Astrocyte of the spinal cord (primary cell): ENCODE measurements at regions not wholly inside any gene's neighbourhood (a gene's known extent, or its start where the extent isn't known, plus 50 kb on each side); places are given as distances from the start of the nearest gene placed in this dataset.

ENCODE experiments used
- DNase-seq: peaks from one replicate; pipeline ENCODE4 v3.0.0; 2011; ENCODE audit warnings: low read depth, low spot score
- H3K4me3 ChIP-seq: 2 replicates; pipeline ENCODE4 v1.5.1; 2011; ENCODE audit warnings: low read depth, mild to moderate bottlenecking, low read length, moderate library complexity
- in situ Hi-C: cut with HindIII; loops from 2 replicates; pipeline ENCODE4 v1.10.0; 2017; ENCODE audit warnings: low sequenced_read_pairs
- TF ChIP-seq, protein P1 (sequence below): IDR thresholded peaks from 2 replicates; pipeline ENCODE4 v1.5.1; 2012; ENCODE audit warnings: low read depth, mild to moderate bottlenecking, low read length, inconsistent platforms

DNA sequence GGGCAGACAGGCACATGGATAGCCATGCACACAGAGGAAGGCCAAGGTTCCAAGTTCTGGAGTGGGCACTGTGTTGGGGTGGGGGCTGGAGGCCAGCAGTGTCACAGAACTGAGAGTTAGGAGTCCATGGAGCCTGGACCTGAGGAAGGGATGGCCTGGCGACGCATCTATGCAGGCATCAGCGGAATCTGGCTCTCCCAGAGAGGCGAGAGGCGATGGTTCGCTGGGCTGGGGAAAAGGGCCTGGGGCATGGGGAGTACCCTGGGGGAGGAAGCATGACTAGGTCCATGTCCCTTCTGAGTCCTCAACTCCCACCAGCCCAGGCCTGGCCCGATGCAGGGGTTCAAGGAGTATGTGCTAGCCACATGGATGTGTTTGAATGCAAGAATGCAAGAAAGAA lies 192.8 kb upstream of the LINGO1 start:
- no peak overlapping the region for H3K4me3 ChIP-seq
- in situ Hi-C loops: no loop called here
- DNase-seq: no peak
- TF ChIP-seq, protein P1, sequence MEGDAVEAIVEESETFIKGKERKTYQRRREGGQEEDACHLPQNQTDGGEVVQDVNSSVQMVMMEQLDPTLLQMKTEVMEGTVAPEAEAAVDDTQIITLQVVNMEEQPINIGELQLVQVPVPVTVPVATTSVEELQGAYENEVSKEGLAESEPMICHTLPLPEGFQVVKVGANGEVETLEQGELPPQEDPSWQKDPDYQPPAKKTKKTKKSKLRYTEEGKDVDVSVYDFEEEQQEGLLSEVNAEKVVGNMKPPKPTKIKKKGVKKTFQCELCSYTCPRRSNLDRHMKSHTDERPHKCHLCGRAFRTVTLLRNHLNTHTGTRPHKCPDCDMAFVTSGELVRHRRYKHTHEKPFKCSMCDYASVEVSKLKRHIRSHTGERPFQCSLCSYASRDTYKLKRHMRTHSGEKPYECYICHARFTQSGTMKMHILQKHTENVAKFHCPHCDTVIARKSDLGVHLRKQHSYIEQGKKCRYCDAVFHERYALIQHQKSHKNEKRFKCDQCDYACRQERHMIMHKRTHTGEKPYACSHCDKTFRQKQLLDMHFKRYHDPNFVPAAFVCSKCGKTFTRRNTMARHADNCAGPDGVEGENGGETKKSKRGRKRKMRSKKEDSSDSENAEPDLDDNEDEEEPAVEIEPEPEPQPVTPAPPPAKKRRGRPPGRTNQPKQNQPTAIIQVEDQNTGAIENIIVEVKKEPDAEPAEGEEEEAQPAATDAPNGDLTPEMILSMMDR: no peak

DNA sequence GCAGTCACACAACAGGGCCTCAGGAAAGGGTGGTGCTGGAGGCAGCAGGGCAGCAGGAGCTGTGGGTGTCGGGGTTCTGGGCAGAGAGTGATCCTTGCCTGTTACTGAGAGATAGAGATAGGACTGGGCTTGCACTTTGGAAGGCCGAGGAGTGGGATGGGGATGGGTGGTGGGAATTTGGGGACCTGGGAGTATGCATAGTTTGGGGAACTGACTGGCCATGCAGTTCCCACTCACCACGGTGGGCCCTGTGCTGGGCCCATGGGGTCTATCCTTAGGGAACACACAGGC lies 192.5 kb upstream of the LINGO1 start:
- no peak overlapping the region for H3K4me3 ChIP-seq
- in situ Hi-C loops: no loop called here
- TF ChIP-seq, protein P1: no peak
- no peak for DNase-seq

DNA sequence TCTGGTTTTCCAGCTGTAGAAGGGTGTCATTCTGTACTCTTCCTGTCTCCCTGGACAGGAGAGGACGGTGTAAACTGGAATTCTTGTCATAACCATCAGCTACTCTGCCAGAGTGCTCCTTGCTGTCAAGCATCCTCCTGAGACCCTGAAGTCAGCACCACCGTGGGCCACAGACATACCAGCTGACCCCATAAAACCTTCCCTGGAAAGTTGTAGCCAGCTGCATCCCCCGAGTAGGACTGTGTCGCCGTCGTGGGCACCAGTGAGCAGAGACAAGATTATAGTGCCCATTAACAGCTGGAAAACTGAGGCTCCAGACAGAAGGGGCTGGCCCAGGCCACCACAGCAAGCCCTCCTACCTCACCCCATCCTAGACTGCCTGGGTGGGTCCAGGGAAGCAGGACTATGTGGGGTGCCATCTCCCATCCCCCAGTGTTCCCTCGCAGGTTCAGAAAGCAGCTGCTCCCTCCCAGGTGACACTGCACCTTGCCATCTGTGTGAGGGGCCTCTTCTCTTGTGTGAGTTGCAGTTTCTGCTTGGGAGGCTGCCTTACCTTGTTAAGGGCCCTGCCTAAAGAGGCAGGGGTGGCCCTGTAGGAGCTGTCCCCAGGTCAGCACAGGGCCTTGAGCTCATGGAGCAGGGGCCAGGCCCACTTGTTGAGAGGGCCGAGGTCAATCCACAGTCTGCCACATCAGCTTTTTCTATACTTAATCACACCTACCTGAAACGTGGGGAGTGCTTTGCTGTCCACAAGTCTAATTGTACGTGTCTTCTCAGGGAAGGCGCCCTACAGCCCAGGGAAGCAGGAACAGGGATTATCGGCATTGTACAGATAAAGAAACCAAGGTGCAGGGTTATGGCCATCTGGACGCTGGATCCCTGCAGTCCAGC lies 191.9 kb upstream of the LINGO1 start:
- TF ChIP-seq, protein P1: no peak
- no peak overlapping the region for H3K4me3 ChIP-seq
- in situ Hi-C loops: no loop called here
- no peak for DNase-seq

DNA sequence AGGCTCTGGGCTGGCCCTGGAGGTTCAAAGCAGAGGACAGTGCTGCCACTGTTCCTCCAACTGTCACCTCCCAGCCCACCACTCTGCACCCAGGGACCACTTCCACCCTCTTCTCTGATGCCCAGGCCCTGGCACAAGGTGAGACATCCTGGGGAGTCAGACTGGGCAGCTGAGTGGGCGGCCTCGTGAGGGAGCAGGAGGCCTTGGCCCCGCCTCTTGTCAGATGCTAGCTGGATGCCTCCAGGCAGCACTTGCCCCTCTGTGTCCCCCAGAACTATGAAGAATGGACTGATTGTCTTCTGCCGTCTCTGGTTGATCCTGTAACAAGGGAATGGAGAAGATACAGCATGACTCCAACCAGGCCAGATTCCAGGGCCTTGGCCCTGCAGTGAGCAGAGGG lies 191.0 kb upstream of the LINGO1 start:
- no peak for DNase-seq
- TF ChIP-seq, protein P1: no peak
- H3K4me3 ChIP-seq: no peak overlapping the region
- in situ Hi-C loops: no loop called here

DNA sequence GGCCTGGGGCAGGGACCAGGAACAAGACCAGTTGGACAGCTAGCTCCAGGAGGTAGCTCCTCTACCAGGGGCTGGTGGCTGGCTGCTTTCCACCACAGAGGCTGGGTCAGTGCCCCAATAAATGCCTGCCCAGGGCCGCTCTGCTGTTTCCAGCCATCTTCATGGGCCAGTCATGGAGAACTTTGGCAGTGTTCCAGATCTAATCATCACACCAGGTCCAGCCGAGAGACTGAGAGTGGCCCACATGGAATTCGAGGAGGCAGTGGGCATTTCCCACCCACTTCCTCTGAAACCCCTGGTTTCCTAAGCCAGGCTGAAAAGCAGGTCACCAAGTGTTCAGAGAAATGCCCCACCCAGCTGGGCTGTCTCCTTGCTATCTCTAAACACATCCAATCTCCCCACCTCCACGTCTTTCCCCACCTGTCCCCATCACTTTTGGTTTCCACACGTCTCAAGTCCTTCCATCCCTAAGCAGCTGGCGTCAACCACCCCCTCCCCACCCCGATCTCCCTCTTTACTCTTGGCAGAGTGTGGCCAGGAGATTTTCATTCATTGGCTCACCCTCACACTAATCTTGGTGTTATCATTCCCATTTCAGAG lies 190.0 kb upstream of the LINGO1 start:
- TF ChIP-seq, protein P1: no peak
- DNase-seq: no peak
- no peak overlapping the region for H3K4me3 ChIP-seq
- in situ Hi-C loops: no loop called here

DNA sequence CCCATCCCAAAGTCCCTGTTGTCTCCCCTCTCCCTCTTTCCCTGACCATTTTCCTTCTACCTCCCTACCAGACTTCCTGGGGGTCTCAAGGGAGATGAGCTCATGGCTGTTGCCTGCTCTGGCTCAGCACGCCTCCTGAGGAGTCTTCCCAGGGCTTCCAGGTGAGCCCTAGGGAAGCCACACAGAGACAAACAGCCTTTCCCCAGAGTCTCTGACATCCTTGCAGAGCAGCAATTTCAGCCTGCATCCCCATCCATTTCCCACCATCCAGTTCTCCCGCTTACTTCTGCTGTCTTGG lies 189.2 kb upstream of the LINGO1 start:
- TF ChIP-seq, protein P1: no peak
- in situ Hi-C loops: no loop called here
- no peak overlapping the region for H3K4me3 ChIP-seq
- no peak for DNase-seq
